Posterior vena cava (tissue), 2 donors: ENCODE measurements at regions not wholly inside any gene's neighbourhood (a gene's known extent, or its start where the extent isn't known, plus 50 kb on each side); places are given as distances from the start of the nearest gene placed in this dataset.
"Not testable (repeated sequence)": the region's sequence is repeated elsewhere in the genome, so short reads cannot be mapped to it uniquely, and the experiment has no call there.

ENCODE experiments used
- DNase-seq: peaks from one replicate; pipeline ENCODE4 v3.0.0-alpha.2; 2020; ENCODE audit warnings: low spot score
- intact Hi-C, 2 donors: fragments of 100-400 bp; cut with DNase I; formaldehyde crosslinking; loops; one replicate each; pipeline versions ENCODE4 v1.14.1 to v1.14.2; 2022 to 2023
- donor health status: DM: yes; HTN: yes; CAD: no.
- donor health status: DM: yes; HTN: yes; CAD: no.

- intact Hi-C loops = loop anchor here in 1 of 2 donors (5.0 kb wide), 1 partner anchor 173 kb away; no protein-coding TSS in a partner anchor
- no peak for DNase-seq
Measured at GRCh38 chr7:114140561-114140960, 221.8 kb upstream of the PPP1R3A start.

GRCh38 chr7:114139690-114140089 is 220.9 kb upstream of the PPP1R3A start:
- intact Hi-C loops = loop anchor here in 1 of 2 donors (5.0 kb wide), 1 partner anchor 172 kb away; no protein-coding TSS in a partner anchor
- DNase-seq = not testable (repeated sequence)

GRCh38 chr7:114138587-114138986 is 219.8 kb upstream of the PPP1R3A start:
- DNase-seq = no peak
- intact Hi-C loops = no loop called here

DNA sequence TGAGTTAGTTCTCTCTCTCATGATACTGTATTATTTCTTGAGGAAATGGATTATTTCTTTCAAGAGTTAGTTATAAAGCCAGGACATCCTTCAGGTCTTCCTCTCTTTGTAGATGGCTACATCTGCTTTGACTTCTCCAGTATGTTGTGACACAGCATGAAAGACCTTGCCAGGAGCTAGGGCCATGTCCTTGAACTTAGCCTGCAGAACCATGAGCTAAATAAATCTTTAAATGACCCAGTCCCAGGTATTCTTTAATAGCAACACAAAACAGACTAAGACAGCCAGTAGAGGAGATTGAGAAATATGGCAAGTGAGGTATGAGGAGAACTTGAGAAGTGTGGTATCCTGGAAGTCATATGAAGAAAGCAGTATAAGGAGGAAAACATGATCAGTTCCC is 214.9 kb upstream of the PPP1R3A start:
- DNase-seq = no peak
- intact Hi-C loops = no loop called here

DNA sequence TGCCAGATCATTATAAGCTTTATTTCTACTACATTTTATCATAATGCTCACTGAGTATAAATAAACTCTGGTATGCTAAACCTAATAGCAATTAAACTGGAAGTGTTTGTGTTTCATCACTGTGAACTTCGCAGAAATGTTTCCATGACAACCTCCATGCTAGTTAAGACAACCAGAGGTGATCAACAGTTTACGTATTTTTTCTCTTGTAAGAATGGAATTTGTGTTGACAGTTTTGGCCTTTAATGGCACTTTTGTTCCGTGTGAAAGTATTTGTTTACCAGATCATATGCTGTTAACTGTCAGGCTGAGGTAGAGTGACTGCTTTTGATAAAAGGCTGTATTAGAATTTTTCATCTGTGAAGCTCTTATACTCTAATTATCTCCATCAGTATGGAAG is 212.1 kb upstream of the PPP1R3A start:
- intact Hi-C loops = no loop called here
- no peak for DNase-seq

DNA sequence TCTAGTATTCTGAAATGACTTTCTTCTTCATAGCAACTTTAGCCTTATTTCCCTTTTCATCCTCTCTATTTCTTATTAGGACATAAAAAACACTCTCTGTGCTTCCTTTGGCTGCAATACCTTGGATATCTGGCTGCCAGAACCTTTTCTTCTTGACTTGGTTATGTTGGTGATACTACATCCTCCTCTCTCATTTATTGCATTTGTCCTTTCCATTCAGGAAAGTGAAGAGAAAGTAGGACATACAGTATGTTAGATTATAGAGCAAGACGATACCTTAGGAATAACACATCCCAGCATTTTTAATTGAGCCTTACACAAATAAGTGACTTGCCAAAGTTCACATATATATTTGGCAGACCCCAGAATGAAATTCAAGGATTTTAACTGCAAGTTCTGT is 210.1 kb upstream of the PPP1R3A start:
- intact Hi-C loops = no loop called here
- DNase-seq = no peak

GRCh38 chr7:114126095-114126494 is 207.3 kb upstream of the PPP1R3A start:
- DNase-seq = no peak
- intact Hi-C loops = no loop called here

DNA sequence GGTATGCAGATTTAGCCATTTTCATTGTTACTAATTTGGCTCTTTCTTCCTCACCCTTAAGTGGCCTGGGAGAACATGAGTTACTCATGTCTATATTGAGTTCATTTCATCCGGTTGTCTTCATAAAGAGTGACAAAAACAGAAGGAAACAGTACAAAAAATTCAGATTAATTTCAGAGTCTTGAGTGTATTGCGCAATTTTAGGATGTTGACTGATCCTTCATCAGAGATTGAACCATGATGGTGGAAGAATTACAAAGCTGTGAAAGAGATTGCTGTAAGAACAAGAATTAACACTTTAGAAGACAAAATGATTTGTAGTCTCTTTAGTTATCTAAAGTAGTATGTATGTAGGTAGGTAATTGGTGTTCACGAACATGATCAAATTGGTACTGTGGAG is 194.0 kb upstream of the PPP1R3A start:
- no peak for DNase-seq
- intact Hi-C loops = no loop called here

DNA sequence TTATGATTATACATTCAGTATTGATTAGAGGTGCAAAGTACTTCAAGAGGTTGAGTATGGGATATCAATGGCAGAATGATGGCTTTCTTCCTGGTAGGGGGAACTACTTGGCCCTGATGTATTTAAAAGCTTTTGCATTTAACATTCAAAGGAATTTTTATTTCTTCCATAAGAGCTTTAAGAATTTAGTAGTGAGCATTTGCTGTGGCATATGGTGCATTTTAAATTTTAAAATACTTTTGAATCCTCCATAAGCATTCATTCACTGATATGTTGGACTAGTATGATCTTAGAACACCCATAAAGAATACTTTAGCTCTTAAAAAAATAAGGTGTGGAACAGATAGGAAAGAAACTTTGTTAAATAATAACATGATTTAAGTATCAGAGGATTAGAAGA is 191.9 kb upstream of the PPP1R3A start:
- intact Hi-C loops = no loop called here

GRCh38 chr7:114109721-114110120 is 190.9 kb upstream of the PPP1R3A start:
- intact Hi-C loops = no loop called here
- DNase-seq = no peak

More for the DNA sequence above, 191.9 kb upstream of the PPP1R3A start:
- DNase-seq = no peak

DNA sequence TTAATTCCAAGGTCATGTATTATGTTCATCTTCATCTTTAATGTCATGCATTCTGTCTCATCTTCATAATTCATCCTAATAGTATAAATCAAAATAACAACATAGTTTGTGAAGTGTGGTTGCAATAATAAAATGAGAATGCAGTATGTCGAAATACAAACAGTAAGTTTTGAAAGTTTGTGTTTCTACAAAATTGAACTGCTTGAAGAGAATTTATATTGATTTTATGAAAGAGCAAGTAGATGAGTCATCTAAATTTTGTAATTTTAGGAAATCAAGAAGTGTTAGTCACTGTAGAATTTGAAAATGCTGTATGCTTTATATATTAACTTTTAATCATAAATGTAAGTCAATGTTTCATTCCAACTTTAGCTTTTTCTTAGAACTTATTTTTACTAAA is 190.5 kb upstream of the PPP1R3A start:
- no peak for DNase-seq

GRCh38 chr7:114108510-114108909 is 189.7 kb upstream of the PPP1R3A start:
- intact Hi-C loops = no loop called here
- no peak for DNase-seq

More for the DNA sequence above, 190.5 kb upstream of the PPP1R3A start:
- intact Hi-C loops = no loop called here

- intact Hi-C loops = no loop called here
- DNase-seq = no peak
Measured at GRCh38 chr7:114107522-114107921, 188.7 kb upstream of the PPP1R3A start.

DNA sequence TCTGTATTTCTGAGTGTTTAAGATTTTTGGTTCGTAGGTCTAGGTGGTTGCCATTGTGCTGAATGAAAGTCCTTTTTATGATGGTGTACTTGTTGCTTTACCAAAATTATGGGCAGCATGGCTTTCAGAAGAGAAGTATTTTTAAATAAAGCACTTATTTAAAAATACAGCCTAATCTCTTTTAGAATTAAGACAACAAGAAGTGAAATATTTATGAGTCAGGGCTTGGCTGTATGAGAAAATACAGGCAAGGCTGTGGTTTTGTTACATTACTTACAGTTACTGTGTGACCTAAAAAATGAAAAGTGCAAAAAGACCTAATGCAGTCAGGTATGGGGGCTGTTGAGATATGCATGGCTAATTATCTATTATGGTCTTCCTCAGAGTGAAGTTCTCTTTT is 185.2 kb upstream of the PPP1R3A start:
- no peak for DNase-seq
- intact Hi-C loops = no loop called here

DNA sequence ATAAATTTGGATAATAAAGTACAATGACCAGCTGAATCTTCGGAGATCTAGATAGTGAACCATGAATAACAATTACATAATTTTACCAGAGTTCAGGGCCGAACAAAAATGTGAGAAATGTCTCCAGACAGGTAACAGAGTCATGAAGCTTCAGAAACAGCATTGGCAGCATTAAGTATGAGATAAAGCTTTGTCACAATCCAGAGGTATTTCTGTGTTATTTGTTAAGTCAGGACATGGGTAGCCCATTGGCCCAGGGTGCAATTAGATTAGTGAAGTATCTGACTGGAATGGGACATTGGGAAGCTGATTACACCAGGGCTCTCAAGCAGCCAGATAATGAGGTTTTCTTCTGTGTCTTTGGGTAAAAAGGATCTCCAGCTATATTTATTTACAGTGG is 184.2 kb upstream of the PPP1R3A start:
- DNase-seq = no peak
- intact Hi-C loops = no loop called here

DNA sequence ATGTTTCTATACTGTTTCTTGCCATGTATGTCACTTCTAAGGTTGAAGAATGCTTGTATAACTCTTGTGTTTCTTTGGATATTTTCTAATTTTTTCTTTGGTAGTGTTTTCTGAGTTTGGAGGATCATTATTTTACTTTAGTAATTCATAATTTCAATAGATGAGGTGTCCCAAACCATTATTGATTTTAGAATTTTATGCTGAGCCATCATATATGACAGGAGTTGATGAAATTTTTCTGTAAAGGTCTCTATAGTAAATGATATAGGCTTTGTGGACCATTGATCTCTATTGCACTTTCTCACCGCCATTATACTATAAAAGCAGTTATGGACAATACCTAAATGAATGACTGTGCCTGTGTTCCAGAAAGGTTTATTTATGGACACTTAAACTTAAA is 183.3 kb upstream of the PPP1R3A start:
- DNase-seq = no peak
- intact Hi-C loops = no loop called here

DNA sequence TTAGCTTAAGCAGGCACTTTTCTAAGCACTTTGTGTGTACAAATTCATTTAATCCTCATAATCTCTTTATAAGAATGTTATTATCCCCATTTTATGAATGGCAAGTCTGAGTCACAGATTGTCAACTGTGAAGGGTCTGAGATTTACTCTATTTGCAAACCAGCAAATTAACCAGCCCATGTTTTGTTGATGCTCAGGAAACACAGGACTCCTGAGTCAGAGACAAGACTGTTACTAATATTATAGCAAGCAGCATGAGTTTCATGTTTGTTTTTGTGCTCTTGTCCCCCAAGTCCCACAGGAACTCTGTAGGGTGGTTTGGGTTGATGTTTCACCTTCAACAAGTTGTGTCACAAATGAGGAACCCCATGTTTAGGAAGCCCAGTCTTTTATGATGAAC is 182.0 kb upstream of the PPP1R3A start:
- DNase-seq = no peak
- intact Hi-C loops = no loop called here

DNA sequence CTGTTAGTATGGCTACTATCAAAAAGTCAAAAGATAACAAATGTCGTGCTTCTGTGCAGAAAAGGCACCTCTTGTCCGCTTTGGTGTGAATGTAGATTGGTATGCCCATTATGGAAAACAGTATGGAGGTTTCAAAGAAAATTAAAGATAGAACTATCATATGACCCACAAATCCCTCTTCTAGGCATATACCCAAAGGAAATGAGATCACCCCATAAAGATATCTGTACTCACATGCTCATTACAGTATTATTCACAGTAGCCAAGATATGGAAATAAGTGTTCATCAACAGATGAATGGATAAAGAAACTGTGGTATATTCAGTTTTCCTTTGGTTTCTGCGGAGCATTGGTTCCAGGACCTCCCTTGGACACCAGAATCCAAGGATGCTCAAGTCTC is 180.5 kb upstream of the PPP1R3A start:
- intact Hi-C loops = no loop called here
- DNase-seq = no peak

- DNase-seq = no peak
- intact Hi-C loops = no loop called here
Measured at GRCh38 chr7:114095885-114096284, 177.1 kb upstream of the PPP1R3A start.

GRCh38 chr7:114088470-114088940 is 169.7 kb upstream of the PPP1R3A start:
- DNase-seq = no peak
- intact Hi-C loops = loop anchor here (10.0 kb wide), 4 partner anchors 316 to 566 kb away; partner anchors contain the start of gene FOXP2 (in 1 of the 2)

DNA sequence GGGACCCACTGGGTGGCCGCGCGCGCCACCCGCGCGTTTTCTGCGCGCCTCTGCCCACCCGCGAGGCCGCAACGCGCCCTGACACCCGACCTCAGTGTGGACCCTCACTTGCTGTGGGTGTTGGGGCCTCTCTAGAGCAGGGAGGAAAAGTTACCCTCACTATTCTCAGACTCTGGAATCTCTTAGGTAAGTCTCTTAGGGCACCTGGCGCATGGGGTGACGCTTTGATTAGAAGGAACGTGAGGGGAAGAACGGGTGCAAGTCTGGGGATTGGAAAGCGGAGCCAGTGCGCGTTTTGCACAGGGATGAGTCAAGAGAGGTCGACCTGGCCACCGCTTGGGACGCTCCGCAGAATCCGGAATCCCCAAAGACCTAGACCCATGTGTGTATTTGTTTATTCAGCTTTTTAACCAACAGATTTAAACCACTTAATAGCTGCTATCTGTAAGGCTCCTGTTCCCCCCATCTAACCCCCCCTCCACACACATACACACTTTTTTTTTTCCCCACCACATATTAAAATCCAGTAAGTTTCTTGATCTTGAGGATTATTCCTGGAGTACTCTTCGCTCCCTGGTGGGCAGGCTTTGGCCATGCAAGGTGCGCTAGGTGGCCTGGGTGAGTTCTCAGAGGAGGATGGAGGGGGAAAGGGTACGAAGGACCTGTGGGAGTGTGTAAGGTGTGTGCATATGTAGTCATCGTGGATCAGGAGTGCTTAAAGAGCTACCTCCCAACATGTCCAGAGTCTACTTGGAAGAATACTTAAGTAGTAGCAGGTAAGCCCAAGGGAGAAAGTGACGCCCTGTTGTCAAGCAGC is 169.1 kb upstream of the PPP1R3A start:
- intact Hi-C loops = loop anchor here (10.0 kb wide), 4 partner anchors 317 to 567 kb away; partner anchors contain the start of gene FOXP2 (in 1 of the 2)
- no peak for DNase-seq
